C4-2B (cell line): ENCODE measurements at regions not wholly inside any gene's neighbourhood (a gene's known extent, or its start where the extent isn't known, plus 50 kb on each side); places are given as distances from the start of the nearest gene placed in this dataset.

ENCODE experiments used
- H3K27ac ChIP-seq: fragments of 450-650 bp; 2 replicates; pipeline ENCODE4 v1.5.1; 2017
- CTCF ChIP-seq: fragments of 450-650 bp; conservative IDR thresholded peaks from 2 replicates; pipeline ENCODE4 v1.5.1; 2017; ENCODE audit warnings: mild to moderate bottlenecking
- ZFX ChIP-seq: fragments of 450-650 bp; IDR thresholded peaks from 2 replicates; pipeline ENCODE4 v1.6.1; 2017

- no peak overlapping the region for H3K27ac ChIP-seq
- no peak for TF ChIP-seq CTCF
- no peak for TF ChIP-seq ZFX
Measured at GRCh38 chrX:99397879-99398278, 1012.2 kb downstream of the PCDH19 start.

GRCh38 chrX:99394456-99394855, 1015.6 kb downstream of the PCDH19 start:
- no peak overlapping the region for H3K27ac ChIP-seq
- no peak for TF ChIP-seq ZFX
- TF ChIP-seq CTCF = peak; percentile 26

GRCh38 chrX:99384594-99385374, 1025.3 kb downstream of the PCDH19 start:
- no peak overlapping the region for H3K27ac ChIP-seq
- TF ChIP-seq ZFX (no peak), CTCF (no peak)

GRCh38 chrX:99383786-99384185, 1026.3 kb downstream of the PCDH19 start:
- H3K27ac ChIP-seq = no peak overlapping the region
- no peak for TF ChIP-seq CTCF
- no peak for TF ChIP-seq ZFX

GRCh38 chrX:99371976-99372595, 1038.0 kb downstream of the PCDH19 start:
- H3K27ac ChIP-seq = no peak overlapping the region

GRCh38 chrX:99353412-99353811, 1056.7 kb downstream of the PCDH19 start:
- TF ChIP-seq ZFX (no peak), CTCF (no peak)
- no peak overlapping the region for H3K27ac ChIP-seq

More at GRCh38 chrX:99371976-99372595, 1038.0 kb downstream of the PCDH19 start:
- no peak for TF ChIP-seq ZFX
- TF ChIP-seq CTCF = no peak

- H3K27ac ChIP-seq = no peak overlapping the region
- TF ChIP-seq CTCF (no peak), ZFX (no peak)
Measured at GRCh38 chrX:99348256-99348655, 1061.8 kb downstream of the PCDH19 start.
